ENCODE measurements at regions not wholly inside any gene's neighbourhood (a gene's known extent, or its start where the extent isn't known, plus 50 kb on each side); places are given as distances from the start of the nearest gene placed in this dataset.

DNA sequence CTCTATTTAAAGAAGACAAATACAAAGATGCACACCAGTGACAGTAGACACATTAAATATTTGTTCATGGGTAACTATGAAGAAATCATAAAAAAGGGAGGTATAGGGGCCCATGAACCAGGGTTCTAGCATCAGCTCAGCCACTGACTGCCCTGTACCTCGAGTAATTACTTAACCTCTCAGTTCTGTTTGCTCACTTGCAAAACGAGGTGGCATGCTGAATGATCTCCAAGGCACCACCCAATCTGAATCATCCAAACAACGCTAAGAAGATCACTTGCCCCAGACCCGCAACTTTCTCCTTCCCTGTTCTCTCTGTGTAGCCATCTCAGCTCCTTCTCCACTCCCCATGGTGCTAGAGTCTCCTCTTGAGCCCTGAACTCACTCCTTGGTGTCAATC is 374.7 kb downstream of the VPS13C start:
- TF ChIP-seq, protein P1, sequence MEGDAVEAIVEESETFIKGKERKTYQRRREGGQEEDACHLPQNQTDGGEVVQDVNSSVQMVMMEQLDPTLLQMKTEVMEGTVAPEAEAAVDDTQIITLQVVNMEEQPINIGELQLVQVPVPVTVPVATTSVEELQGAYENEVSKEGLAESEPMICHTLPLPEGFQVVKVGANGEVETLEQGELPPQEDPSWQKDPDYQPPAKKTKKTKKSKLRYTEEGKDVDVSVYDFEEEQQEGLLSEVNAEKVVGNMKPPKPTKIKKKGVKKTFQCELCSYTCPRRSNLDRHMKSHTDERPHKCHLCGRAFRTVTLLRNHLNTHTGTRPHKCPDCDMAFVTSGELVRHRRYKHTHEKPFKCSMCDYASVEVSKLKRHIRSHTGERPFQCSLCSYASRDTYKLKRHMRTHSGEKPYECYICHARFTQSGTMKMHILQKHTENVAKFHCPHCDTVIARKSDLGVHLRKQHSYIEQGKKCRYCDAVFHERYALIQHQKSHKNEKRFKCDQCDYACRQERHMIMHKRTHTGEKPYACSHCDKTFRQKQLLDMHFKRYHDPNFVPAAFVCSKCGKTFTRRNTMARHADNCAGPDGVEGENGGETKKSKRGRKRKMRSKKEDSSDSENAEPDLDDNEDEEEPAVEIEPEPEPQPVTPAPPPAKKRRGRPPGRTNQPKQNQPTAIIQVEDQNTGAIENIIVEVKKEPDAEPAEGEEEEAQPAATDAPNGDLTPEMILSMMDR (IDR thresholded peaks at IDR 0.05; ENCODE audit: unreplicated experiment) = no peak
- no peaks in the 10 kb centered on the region for H3K9me3 Mint-ChIP-seq (ENCODE audit: low read depth, unreplicated experiment)
- H3K4me1 Mint-ChIP-seq (ENCODE audit: low read depth, unreplicated experiment) = no peaks in the 10 kb centered on the region
- intact Hi-C loops (cut with micrococcal nuclease; ENCODE audit: unreplicated experiment) = no loop called here
- no TSS peak for BruUV-seq (replicated peaks)
- H3K36me3 Mint-ChIP-seq (ENCODE audit: insufficient read depth, unreplicated experiment) = no peaks in the 10 kb centered on the region
- CTCF ChIA-PET = no interaction called here
- no peak for DNase-seq
- peaks cover 76% of the 10 kb centered on the region for H3K27me3 Mint-ChIP-seq (ENCODE audit: unreplicated experiment)
- no peak overlapping the region for H3K4me3 Mint-ChIP-seq (ENCODE audit: low read depth, unreplicated experiment)
- H3K27ac Mint-ChIP-seq (ENCODE audit: unreplicated experiment) = no peak overlapping the region

DNA sequence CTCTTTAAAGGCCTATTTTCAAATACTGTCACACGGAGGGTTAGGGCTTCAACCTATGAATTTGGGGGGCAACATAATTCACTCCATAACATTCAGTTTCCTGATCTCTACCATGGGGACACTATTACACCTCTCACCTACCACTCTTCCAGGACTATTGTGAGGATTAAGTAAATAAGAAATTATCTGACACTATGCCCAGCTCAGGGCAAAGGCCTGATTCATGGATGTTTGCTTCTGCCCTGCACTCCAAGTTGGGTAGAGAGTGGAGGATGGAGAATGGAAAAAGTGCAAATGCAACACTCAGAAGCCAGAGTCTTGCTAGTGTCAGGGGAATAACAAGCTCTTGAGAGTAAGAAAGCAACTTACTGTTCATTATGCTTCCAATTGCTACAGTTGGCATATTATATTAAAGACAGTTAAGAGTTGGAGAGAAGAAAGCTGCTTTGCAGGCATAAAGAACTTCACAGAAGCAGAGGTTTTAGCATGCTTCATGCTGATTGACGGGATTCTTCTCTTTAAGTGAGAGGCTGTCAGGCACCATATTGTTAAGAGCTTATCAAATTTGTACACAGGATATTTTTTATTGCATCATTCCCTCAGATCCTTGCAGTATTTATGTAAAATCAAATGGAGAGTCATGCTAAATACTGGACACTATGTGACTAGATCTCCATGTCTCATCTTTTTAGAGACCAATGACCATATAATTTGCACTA is 375.3 kb downstream of the VPS13C start:
- H3K4me1 Mint-ChIP-seq (ENCODE audit: low read depth, unreplicated experiment) = no peaks in the 10 kb centered on the region
- no TSS peak for BruUV-seq (replicated peaks)

DNA sequence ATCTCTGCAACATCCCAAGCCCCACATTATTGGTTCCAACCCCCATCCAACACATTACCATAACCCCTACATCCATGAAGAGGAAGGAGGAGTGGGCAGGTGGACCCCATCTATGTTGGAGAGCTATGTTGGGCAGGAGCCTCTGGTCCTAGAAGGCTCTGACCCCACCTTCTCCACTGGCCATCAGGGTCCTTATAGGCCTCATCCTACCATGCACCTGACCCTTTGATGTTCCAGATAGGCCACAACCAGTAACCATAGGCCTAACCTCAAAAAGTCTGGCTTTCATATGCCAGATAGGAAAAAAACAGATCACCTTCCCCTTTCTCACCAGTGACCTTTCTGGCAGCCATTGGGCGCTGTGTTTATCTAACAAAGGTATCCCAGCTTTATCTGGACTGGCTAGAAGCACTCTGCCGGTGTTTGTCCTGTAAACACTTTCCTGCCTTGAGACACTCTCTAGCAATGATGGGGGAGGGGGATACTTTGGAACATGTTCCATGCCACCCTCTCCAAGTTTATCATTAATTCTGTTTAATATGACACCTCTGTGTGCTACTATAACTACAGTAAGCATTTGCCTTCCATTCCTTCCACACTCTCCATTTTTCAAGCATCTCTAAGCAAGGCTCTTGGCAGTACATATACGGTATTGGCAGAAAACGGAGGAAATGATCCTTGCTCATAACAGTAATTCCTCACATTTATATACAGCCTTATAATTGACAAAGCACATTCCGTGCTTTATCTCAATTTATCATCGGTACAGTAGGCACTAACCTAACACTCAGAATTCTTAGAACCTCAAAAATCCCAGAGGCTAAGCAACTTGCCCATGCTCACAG is 377.1 kb downstream of the VPS13C start:
- no peak overlapping the region for H3K27ac Mint-ChIP-seq (ENCODE audit: unreplicated experiment)
- intact Hi-C loops (cut with micrococcal nuclease; ENCODE audit: unreplicated experiment) = no loop called here
- no peak for DNase-seq
- TF ChIP-seq, protein P1 (IDR thresholded peaks at IDR 0.05; ENCODE audit: unreplicated experiment) = no peak
- H3K4me3 Mint-ChIP-seq (ENCODE audit: low read depth, unreplicated experiment) = no peak overlapping the region
- H3K27me3 Mint-ChIP-seq (ENCODE audit: unreplicated experiment) = peaks cover 87% of the 10 kb centered on the region
- no peaks in the 10 kb centered on the region for H3K9me3 Mint-ChIP-seq (ENCODE audit: low read depth, unreplicated experiment)
- CTCF ChIA-PET = no interaction called here
- BruUV-seq (replicated peaks) = no TSS peak
- H3K4me1 Mint-ChIP-seq (ENCODE audit: low read depth, unreplicated experiment) = no peaks in the 10 kb centered on the region
- H3K36me3 Mint-ChIP-seq (ENCODE audit: insufficient read depth, unreplicated experiment) = no peaks in the 10 kb centered on the region

More for the DNA sequence above, 375.3 kb downstream of the VPS13C start:
- Mint-ChIP-seq H3K9me3 (ENCODE audit: low read depth, unreplicated experiment) (no peaks in the 10 kb centered on the region), H3K36me3 (ENCODE audit: insufficient read depth, unreplicated experiment) (no peaks in the 10 kb centered on the region), H3K4me3 (ENCODE audit: low read depth, unreplicated experiment) (no peak overlapping the region), H3K27ac (ENCODE audit: unreplicated experiment) (no peak overlapping the region), H3K27me3 (ENCODE audit: unreplicated experiment) (peaks cover 76% of the 10 kb centered on the region)
- intact Hi-C loops (cut with micrococcal nuclease; ENCODE audit: unreplicated experiment) = no loop called here
- TF ChIP-seq, protein P1 (IDR thresholded peaks at IDR 0.05; ENCODE audit: unreplicated experiment) = no peak
- CTCF ChIA-PET = no interaction called here
- no peak for DNase-seq

DNA sequence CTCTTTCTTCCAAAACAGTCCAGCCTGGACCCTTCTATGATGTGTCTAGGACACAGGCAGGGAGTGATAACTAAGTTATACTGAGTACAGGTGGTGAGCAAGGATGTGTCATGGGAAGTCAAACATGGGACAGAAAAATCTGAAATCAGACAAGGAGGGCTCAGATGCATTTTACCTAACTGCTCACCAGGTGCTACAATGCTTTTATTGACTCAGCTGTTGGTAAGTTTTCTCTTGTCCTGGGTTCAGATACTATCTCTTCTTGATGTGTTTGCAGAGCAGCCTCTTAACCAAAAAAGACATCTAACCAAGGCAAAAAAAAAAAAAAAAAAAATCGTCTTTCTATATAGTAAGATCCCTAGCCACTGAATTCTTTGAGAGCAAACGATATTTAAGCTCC is 378.6 kb downstream of the VPS13C start:
- no TSS peak for BruUV-seq (replicated peaks)
- TF ChIP-seq, protein P1 (IDR thresholded peaks at IDR 0.05; ENCODE audit: unreplicated experiment) = no peak
- no peak for DNase-seq
- no peaks in the 10 kb centered on the region for H3K36me3 Mint-ChIP-seq (ENCODE audit: insufficient read depth, unreplicated experiment)
- intact Hi-C loops (cut with micrococcal nuclease; ENCODE audit: unreplicated experiment) = no loop called here
- no peak overlapping the region for H3K27ac Mint-ChIP-seq (ENCODE audit: unreplicated experiment)
- CTCF ChIA-PET = interaction anchor here (0.6 kb wide), 1 partner anchor 475 kb away, joined by 4 read pairs; no protein-coding TSS in a partner anchor
- H3K9me3 Mint-ChIP-seq (ENCODE audit: low read depth, unreplicated experiment) = no peaks in the 10 kb centered on the region
- H3K27me3 Mint-ChIP-seq (ENCODE audit: unreplicated experiment) = peaks cover 87% of the 10 kb centered on the region
- H3K4me3 Mint-ChIP-seq (ENCODE audit: low read depth, unreplicated experiment) = no peak overlapping the region
- H3K4me1 Mint-ChIP-seq (ENCODE audit: low read depth, unreplicated experiment) = no peaks in the 10 kb centered on the region

Measured in Calu3 (cell line).